HFFc6 (cell line): ENCODE measurements at regions not wholly inside any gene's neighbourhood (a gene's known extent, or its start where the extent isn't known, plus 50 kb on each side); places are given as distances from the start of the nearest gene placed in this dataset.

ENCODE experiments used
- DNase-seq: peaks from one replicate; pipeline ENCODE4 v3.0.0-alpha.2; 2018
- H3K27ac Mint-ChIP-seq: 2 replicates; pipeline ENCODE4 v1.8.0; 2020; ENCODE audit warnings: mild to moderate bottlenecking, mixed read lengths
- H3K27me3 Mint-ChIP-seq: 2 replicates; pipeline ENCODE4 v1.8.0; 2021; ENCODE audit warnings: mild to moderate bottlenecking, moderate library complexity, mixed read lengths; ENCODE audit not compliant: insufficient read depth
- H3K36me3 Mint-ChIP-seq: 2 replicates; pipeline ENCODE4 v1.8.0; 2021; ENCODE audit warnings: low read depth, mixed read lengths
- H3K4me1 Mint-ChIP-seq: 2 replicates; pipeline ENCODE4 v1.8.0; 2020; ENCODE audit warnings: low read depth, mixed read lengths
- H3K4me3 Mint-ChIP-seq: 2 replicates; pipeline ENCODE4 v1.8.0; 2020; ENCODE audit warnings: mild to moderate bottlenecking, moderate library complexity, mixed read lengths
- H3K9me3 Mint-ChIP-seq: 2 replicates; pipeline ENCODE4 v1.8.0; 2020; ENCODE audit warnings: mild to moderate bottlenecking, mixed read lengths
- TF ChIP-seq, protein P1 (sequence below): fragments of 200-600 bp; sonication (generic); IDR thresholded peaks from 2 replicates; pipeline ENCODE4 v1.5.0; 2021; ENCODE audit warnings: antibody characterized with exemption, mild to moderate bottlenecking

DNA sequence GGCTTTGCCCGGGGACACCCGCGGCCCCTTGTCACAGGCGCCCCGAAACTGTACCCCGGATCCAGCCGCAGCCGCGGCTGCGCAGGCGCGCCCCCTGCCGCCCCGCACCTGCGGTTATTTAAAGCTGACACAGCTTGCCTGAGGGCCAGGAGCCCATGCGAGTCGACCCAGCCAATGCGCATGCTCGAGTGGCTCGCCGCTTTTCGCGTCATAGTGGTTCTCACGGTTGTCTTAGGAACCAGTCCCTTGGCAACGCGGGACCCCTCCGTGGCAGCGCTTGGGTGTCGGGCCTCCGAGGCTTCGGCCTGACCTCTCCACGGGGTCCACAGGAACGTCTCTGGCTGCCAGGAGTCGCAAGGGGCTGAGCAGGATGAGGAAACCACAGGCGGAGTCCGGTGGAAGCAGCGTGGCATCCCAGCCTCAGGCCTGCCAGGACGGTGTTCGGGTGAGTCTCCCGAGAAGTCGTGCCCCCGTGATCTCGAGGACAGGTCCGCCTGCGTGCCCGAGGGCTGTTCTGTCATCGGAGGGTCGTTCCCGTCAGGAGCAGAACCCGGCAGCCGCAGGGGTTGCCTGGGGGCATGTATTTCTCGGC is 716.9 kb downstream of the KCNJ18 start:
- Mint-ChIP-seq H3K4me3 (no peak overlapping the region), H3K27ac (no peak overlapping the region), H3K4me1 (no peaks in the 10 kb centered on the region), H3K9me3 (peaks cover 41% of the 10 kb centered on the region), H3K27me3 (peaks cover 3% of the 10 kb centered on the region; the same call in 1 of the 2 replicates), H3K36me3 (peaks cover 15% of the 10 kb centered on the region)
- TF ChIP-seq, protein P1, sequence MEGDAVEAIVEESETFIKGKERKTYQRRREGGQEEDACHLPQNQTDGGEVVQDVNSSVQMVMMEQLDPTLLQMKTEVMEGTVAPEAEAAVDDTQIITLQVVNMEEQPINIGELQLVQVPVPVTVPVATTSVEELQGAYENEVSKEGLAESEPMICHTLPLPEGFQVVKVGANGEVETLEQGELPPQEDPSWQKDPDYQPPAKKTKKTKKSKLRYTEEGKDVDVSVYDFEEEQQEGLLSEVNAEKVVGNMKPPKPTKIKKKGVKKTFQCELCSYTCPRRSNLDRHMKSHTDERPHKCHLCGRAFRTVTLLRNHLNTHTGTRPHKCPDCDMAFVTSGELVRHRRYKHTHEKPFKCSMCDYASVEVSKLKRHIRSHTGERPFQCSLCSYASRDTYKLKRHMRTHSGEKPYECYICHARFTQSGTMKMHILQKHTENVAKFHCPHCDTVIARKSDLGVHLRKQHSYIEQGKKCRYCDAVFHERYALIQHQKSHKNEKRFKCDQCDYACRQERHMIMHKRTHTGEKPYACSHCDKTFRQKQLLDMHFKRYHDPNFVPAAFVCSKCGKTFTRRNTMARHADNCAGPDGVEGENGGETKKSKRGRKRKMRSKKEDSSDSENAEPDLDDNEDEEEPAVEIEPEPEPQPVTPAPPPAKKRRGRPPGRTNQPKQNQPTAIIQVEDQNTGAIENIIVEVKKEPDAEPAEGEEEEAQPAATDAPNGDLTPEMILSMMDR = no peak
- no peak for DNase-seq

DNA sequence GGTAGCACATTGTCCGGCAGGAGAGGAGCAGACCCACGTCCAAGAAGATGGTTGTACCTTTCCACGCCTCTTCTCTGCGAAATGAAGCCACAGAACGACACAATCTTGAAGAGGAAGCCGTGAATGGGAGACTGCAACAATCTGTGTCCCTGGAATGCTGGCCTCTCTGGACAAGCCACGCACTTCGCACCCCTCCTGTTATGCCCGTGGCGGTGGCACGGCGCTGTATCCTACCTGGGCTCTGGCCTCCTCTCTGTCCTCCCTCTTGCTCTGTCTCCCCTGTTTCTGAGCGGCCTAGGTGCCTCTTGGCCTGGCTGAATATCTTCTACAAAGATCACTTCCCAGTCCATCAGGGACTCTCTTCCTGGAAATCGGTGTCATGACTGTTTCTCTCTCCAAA is 717.8 kb downstream of the KCNJ18 start:
- DNase-seq = no peak
- no peak overlapping the region for H3K4me3 Mint-ChIP-seq
- peaks cover 41% of the 10 kb centered on the region for H3K9me3 Mint-ChIP-seq
- H3K36me3 Mint-ChIP-seq = peaks cover 15% of the 10 kb centered on the region
- no peaks in the 10 kb centered on the region for H3K4me1 Mint-ChIP-seq
- TF ChIP-seq, protein P1 = no peak
- peaks cover 3% of the 10 kb centered on the region; the same call in 1 of the 2 replicates for H3K27me3 Mint-ChIP-seq
- no peak overlapping the region for H3K27ac Mint-ChIP-seq

DNA sequence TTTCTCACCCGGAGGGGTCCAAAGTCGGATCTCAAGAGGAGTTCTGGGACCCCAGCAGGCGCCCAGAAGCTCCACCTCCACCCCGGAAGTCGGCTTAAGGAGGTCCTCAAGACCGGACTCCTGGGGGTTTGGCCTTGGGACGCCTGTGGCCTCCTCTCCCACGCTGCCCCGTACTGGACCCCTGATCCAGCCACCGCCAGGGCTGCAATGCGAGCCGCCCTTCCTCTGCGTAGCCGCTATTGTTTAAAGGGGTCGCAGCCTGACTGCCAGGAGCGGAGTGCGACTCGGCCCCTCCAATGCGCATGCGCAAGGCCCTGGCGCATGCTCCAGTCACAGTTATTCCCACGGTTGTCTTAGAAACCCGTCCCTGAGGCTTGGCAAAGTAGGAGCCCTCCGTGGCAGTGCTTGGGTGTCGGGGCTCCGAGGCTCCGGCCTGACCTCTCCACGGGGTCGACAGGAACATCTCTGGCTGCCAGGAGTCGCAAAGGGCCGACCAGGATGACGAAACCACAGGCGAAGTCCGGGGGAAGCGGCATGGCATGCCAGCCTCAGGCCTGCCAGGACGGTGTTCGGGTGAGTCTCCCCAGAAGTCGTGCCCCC is 719.0 kb downstream of the KCNJ18 start:
- H3K36me3 Mint-ChIP-seq = peaks cover 15% of the 10 kb centered on the region
- no peak overlapping the region for H3K4me3 Mint-ChIP-seq

DNA sequence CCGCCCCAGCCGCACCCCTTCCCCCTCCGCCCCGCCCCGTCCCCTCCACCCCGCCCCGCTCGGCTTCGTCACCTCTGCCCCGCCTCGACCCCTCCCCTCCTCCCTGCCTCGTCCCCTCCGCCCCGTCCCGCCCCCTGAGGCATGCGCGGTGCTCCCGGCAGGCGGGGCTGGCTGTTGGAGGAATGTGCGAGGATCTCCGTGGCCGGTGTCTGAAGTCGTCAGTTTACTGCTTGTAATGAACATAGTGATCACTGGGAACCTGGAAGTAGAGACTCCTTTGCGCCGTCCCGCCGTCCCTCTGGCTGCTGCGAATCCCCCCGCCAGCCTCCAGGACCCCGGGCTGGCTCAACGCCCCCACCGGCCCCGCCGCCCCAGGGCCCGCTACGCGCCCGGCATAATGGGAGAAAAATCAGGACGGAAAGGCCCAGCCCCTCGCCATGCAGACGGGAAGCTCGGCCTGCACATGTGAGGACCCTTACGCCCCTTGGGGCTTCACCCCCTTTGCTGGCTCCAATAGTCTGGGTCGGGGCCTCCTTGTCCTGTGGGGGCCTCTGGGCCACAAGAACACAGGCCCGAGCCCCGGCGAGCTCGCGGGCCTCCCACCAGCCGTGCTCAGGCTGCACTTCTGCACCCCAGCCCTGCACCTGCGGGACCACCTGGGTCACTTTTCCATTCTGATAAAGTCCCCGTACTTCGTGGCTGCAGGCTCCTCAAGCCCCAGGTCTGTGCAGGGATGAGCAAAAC is 743.1 kb downstream of the KCNJ18 start:
- H3K9me3 Mint-ChIP-seq = peaks cover 17% of the 10 kb centered on the region

More for the DNA sequence above, 719.0 kb downstream of the KCNJ18 start:
- H3K4me1 Mint-ChIP-seq = no peaks in the 10 kb centered on the region
- no peak overlapping the region for H3K27ac Mint-ChIP-seq
- TF ChIP-seq, protein P1 = no peak
- no peak for DNase-seq
- peaks cover 3% of the 10 kb centered on the region; the same call in 1 of the 2 replicates for H3K27me3 Mint-ChIP-seq
- peaks cover 51% of the 10 kb centered on the region for H3K9me3 Mint-ChIP-seq

DNA sequence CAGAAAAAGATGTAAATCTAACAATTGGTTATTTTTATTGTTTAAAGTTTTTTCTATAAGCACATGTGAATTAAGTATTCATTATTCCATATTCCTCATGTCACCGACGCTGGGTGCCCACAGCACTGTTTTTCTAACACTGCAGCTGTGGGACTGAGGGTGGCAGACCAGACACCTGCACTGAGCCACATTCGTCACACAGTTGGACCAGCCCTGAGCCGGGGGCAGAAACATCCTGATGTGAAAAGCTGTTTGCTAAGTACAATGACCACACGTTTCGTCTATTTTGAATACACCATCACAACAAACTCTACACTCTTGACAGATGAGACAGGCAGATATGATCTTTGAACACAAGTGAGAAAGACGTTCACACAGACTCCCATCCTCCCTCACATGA is 749.5 kb downstream of the KCNJ18 start:
- peaks cover 2% of the 10 kb centered on the region for H3K27me3 Mint-ChIP-seq
- no peak for DNase-seq
- no peak overlapping the region for H3K4me3 Mint-ChIP-seq
- no peak overlapping the region for H3K27ac Mint-ChIP-seq
- TF ChIP-seq, protein P1 = no peak
- no peaks in the 10 kb centered on the region for H3K4me1 Mint-ChIP-seq
- H3K9me3 Mint-ChIP-seq = peaks cover 33% of the 10 kb centered on the region
- H3K36me3 Mint-ChIP-seq = no peaks in the 10 kb centered on the region; the same call in 1 of the 2 replicates

More for the DNA sequence above, 743.1 kb downstream of the KCNJ18 start:
- H3K27ac Mint-ChIP-seq = no peak overlapping the region
- no peaks in the 10 kb centered on the region for H3K4me1 Mint-ChIP-seq
- no peaks in the 10 kb centered on the region for H3K36me3 Mint-ChIP-seq
- H3K27me3 Mint-ChIP-seq = no peaks in the 10 kb centered on the region; the same call in none of the 2 replicates
- no peak overlapping the region for H3K4me3 Mint-ChIP-seq
- TF ChIP-seq, protein P1 = no peak
- DNase-seq = no peak
